AG08395 (cell line): ENCODE measurements at regions not wholly inside any gene's neighbourhood (a gene's known extent, or its start where the extent isn't known, plus 50 kb on each side); places are given as distances from the start of the nearest gene placed in this dataset.

Experiments used
- DNase-seq: peaks from one replicate; pipeline ENCODE4 v3.0.0; 2012; ENCODE audit warnings: mixed read lengths, low spot score

DNA sequence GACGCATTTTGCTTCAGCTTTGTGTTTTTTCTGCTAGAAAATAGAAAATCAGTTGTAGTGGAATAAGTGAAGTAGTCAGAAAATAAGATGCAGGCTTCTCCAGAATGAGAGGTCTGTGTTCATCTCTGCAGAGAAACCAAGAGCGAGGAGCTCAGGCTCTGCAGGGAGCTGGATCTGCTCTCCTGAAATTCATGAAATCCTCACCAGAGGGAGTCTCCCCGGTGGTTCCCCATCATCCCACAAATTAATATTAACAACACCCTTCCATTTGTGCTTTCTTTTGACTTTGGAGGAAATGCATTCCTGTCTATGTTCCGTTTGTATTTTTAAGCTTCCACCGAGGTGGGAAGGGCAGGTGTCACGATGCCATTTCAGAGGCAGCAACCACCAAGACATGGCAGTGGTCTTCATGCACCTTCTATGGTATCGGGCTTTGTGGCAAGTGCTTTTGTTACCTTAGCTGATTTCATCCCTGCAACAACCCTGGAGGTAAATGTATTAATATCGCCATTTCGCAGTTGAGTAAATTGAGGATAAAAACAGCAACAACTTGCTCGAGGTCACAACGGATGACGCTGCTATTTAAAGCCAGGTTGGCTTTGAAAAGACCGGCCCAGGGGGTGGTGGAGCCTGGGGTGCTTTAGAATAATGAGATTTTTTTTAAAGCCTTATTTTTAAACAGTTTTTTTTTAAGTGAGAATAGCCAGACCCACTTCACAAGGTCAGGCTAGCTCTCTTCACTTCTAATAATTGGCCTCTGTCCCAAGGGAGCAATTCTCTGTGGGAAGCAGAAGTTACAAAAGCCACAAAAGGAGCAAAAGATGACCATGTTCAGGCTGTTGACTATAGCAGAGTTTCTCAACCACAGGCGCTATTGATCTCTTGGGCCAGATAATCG lies 367.6 kb upstream of the ERCC4 start:
- DNase-seq = no peak

DNA sequence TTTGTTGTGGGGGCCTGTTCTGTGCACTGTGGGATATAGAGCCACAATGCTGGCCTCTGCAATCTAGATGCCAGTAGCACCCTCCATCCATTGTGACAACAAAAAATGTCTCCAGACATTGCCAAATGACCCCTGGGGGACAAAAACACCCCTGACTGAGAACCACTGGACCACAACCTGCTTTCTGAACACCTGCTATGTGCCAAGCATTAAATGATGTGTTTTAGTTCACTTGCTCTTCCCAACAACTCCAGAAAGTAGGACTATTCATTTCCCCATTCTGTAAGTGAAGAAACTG lies 367.0 kb upstream of the ERCC4 start:
- no peak for DNase-seq

DNA sequence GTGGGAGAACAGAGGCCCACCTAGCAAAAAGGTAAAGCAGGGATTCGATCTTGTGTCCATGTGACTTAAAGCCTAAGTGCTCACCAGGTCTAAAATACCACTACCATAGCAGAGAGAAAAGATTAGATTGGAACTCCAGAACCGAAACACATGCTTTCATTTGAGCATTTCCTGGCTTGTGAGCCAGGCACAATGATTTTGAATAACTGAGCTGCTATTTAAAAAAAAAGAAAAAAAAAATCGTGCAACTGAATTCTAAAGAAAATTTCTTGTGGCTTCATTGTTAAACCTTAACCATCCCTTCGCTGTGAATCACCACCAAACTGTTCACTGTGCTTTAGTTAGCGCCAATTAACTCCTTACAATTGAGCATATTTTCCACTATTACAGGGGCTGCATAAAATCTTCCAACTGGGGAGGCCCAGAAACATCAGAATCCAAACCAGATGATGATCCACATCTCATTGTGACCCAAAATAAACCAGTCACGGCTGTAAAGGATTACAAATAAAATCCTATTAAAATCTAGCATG lies 366.4 kb upstream of the ERCC4 start:
- DNase-seq = no peak

DNA sequence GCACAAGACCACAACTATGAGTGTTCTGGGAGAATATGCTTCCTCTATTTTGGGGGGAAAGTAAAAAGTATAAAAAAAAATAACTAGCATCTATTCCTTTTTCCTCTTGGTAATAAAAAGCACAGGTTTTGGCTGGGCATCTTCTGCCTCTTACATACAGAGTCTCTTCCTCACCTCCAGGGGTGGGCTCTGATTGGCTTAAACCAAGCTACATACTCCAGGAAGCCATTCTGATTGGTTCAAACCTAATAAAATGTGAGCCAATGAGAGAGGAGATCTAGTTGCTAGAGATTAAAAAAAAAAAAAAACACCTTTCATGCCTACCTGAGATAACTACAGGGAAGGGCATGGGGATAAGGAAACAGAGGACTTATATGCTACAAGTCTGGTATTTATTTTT lies 365.9 kb upstream of the ERCC4 start:
- DNase-seq = no peak

DNA sequence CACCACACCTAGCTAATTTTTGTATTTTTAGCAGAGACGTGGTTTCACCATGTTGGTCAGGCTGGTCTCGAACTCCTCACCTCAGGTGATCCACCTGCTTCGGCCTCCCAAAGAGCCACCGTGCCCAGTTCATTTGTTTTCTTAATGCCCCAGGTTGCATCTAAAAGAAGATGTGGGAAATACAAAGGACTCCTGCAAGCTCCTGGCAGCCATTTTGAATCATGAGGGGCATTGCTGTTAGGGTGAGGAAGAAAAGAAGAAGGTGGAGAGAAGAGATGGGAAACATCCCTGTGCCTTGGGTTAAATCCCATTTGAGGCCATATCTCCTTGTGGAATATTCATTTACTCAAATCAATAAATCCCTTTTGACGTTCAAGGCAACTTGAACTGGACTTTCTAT lies 365.3 kb upstream of the ERCC4 start:
- DNase-seq = no peak

- DNase-seq = no peak
Observed at GRCh38 chr16:13557418-13557817, 362.5 kb upstream of the ERCC4 start.

- DNase-seq = no peak
Observed at GRCh38 chr16:13558752-13559151, 361.2 kb upstream of the ERCC4 start.

GRCh38 chr16:13559624-13560023 lies 360.3 kb upstream of the ERCC4 start:
- no peak for DNase-seq

GRCh38 chr16:13560151-13560550 lies 359.8 kb upstream of the ERCC4 start:
- DNase-seq = no peak

DNA sequence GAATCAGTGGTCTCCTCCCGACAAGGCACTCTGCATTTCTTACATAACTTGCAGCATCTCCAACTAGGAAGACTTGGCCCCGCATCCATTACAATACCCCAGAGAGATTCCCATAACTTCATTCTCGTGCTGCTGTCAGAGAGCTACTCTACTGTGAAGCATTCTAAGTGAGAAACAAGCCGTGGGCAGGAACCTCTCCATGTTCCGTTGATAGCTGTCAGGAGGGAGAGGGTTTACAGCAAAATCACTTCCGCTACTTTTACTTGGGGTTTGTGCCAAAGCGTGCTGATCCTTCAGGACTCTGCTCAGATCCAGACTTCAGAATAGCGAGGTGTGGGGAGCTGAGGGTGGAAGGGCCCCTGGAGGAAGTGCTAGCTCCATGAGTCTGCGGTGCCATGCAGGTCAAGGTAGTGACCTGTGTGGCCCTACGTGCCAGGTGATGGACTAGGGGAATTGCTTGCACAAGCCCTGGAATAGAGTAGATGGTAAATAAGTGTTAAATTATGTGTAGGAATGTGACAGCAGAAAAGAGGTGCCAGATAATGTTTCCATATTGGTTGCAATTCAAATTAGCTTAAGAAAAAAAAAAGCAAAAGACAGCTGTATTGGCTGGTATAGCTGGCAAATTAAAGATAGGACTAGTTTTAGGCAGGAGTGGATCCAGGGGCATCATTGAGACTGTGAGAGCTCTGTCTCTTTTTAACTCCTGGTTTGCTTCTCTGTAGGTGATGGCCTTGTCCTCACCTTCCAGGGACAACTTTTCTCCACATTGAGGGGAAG lies 358.5 kb upstream of the ERCC4 start:
- no peak for DNase-seq

- DNase-seq = no peak
Observed at GRCh38 chr16:13568803-13569202, 351.2 kb upstream of the ERCC4 start.

DNA sequence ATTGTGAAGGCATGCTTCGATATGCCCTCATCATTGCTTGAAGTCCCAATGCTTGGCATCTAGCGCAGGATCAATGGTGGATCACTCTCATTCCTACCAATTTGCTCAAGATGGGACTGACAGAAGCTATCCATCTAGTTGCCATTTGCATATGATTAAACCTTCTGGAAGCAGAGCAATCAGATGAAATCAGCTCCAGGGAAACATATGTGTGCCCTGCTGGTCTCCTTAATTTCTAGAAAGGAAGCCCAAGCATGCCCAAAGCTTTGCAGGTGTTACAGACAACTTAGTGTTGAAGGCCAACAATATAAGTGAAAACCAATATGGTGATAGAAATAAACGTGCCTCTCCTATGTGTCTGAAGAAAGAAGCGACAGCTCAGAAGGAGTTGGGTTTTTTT lies 350.0 kb upstream of the ERCC4 start:
- no peak for DNase-seq

- DNase-seq = no peak
Observed at GRCh38 chr16:13571036-13571435, 348.9 kb upstream of the ERCC4 start.

DNA sequence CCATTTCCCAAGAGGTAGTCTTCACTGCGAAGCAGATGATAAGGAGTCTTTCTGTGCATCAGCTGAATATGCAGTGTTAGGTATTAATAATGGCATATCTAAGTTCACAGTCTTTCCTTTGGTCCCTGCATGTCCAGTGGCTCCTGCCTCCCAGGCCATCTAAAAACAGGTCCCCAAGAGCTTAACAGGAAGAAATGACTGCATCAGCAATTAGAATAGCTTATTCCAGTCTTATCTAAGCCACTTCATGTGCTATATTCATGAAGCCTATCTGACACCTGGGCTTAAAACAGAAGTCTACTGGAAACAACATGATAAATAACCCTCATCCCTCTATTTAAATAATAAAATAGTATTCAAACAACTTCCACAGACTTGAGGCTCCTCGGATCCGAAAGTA lies 346.1 kb upstream of the ERCC4 start:
- DNase-seq = no peak

DNA sequence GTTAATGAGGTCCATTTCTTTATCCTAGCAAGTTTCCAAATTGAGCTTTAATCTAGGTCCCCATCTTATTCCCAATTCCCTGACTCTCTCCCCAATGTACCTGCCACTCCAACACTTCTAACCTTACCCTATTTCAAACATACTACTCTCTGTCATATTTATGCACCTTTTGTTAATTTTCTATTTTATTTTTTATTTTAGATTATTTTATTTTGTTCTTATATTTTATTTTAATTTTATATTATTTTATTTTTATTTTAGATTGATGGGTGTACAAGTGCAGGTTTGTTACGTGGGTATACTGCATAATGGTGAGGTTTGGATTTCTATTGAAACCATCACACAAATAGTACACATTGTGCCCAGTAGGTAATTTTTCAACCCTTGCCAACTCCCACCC lies 333.9 kb upstream of the ERCC4 start:
- no peak for DNase-seq

DNA sequence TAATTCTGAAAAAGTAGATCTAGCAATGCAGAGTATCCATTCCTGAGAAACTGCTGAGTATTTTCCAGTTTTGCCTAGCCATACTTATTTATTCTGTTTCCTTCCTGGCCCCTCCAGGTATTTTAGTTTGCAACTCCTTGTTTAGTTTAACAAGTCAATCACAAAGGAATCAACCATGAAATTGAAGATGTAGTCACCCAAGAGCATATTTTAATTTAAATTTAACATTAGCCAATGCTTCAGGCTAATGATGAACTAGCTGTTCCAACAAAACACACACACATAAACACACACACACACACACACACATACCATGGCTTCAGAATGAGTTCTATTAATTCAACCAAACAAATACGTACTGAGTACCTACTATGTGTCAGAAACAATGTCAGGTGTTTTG lies 332.8 kb upstream of the ERCC4 start:
- DNase-seq = no peak

DNA sequence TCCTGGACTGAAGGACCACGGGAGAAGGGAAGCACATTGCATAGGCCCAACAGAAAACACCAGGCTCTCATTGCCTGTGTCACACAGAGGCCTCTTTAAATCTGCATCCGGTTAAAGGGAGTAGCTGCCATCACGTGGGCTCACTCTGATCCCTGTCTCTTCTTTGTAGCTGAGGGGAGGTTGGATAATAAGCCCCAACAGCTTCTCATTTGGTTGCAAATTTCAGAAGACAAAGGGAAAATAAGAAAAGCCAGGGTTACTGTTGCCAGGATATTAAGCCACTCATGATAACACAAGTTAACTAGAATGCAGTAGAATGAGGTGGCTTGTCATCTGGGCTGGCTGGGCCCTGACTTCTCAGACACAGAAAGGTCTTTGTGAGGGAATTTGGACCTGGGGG lies 325.1 kb upstream of the ERCC4 start:
- no peak for DNase-seq

DNA sequence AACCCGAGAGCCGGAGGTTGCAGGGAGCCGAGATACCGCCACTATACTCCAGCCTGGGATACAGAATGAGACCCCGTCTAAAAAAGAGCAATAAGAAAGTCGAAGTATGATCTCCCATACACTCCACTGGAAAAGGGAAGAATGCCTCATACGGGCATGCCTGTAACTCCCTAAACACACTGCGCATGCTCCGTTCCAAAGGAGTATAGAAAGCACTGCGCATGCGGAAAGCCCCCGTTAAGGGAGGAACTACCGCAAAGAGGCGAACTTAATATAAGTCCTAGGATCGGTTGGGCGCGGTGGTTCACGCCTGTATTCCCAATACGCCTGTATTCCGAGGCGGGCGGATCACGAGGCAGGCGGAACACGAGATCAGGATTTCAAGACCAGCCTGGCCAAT lies 313.1 kb upstream of the ERCC4 start:
- DNase-seq = no peak

DNA sequence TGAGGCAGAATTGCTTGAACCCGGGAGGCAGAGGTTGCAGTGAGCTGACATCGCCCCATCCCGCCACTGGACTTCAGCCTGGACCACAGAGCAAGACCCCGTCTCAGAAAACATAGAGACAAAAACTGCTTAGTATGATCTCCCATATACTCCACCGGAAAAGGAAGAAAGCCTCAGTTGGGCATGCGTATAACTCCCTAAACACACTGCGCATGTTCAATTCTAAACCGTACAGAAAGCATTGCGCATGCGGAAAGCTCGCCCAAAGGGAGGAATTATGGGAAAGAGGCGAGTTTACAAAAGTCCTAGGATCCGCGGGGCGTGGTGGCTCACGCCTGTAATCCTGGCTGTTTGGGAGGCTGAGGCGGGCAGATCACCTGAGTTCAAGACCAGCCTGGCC lies 312.7 kb upstream of the ERCC4 start:
- DNase-seq = no peak

DNA sequence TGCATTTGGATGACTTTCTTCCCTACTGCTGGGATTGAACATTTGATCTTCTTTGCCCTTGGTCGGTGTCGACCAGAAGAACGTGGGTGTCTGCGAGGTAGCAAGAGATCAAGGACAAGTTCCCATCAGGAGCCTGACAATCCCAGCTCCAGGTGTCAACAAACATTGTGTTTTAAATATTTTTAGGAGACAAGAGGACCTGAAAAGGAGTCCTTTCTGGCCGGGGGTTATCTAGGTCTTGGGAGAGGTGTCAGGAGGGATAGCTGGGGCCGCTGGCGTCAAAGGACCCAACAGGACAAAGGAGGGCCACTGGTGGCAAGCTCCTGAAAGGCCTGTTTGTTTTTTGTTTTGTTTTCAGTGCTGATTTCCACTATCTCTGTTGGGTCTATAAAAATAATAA lies 308.4 kb upstream of the ERCC4 start:
- no peak for DNase-seq

- no peak for DNase-seq
Observed at GRCh38 chr16:13612623-13613022, 307.3 kb upstream of the ERCC4 start.

DNA sequence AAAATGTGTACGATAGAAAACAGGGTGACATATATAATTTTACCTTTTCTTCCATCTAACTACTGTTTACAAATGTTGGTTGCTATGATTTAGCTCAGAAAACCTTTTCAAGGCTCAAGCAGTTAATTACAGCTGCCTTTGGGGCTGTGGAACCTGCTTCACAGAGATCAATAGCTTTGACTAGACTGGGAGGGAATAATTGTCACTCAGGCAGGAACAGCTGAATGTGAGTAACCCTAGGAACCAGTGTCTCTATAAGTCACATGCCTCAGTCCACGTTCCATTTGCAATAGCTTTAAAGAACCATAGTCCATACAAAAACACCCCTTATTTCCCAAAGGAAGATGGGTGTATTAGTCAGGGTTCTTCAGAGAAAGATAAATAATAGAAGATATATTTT lies 306.8 kb upstream of the ERCC4 start:
- no peak for DNase-seq

DNA sequence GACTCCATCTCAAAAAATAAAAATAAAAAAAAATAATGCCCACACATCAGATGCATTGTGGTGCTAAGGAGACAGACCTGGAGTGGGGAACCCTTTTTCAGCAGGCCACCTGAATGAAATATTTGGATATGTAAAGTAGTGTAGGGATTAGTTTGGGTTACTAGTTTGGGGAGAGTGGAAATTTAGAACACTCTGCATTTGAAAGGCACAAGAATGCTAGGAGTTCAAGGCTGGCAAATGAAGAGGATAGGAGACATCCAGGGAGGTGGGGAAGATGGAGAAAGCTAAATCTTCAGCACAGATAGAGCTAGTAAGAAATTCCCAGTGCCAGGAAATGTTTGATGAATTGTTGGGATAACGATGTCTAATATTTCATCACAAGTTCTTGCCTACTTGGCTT lies 298.3 kb upstream of the ERCC4 start:
- DNase-seq = no peak

GRCh38 chr16:13628156-13628555 lies 291.8 kb upstream of the ERCC4 start:
- DNase-seq = no peak
